Activated CD8-positive, alpha-beta memory T cell treated with anti-CD3 and anti-CD28 coated beads, Interleukin-2, amount 50 U/mL, for 24 hours (primary cell): ENCODE measurements at regions not wholly inside any gene's neighbourhood (a gene's known extent, or its start where the extent isn't known, plus 50 kb on each side); places are given as distances from the start of the nearest gene placed in this dataset.

Experiments
- DNase-seq: peaks from one replicate; pipeline ENCODE4 v3.0.0-alpha.2; 2020; ENCODE audit errors: extremely low read depth

GRCh38 chr2:161019311-161019710, 140.9 kb upstream of the TANK start:
- no peak for DNase-seq

- no peak for DNase-seq
These were observed 139.8 kb upstream of the TANK start for GRCh38 chr2:161020437-161020836.

GRCh38 chr2:161028581-161028980, 131.6 kb upstream of the TANK start:
- no peak for DNase-seq

- DNase-seq: no peak
These were observed 130.9 kb upstream of the TANK start for GRCh38 chr2:161029321-161029720.

- DNase-seq: no peak
These were observed 129.8 kb upstream of the TANK start for GRCh38 chr2:161030260-161031063.

GRCh38 chr2:161031511-161031910, 128.7 kb upstream of the TANK start:
- DNase-seq: no peak

GRCh38 chr2:161032635-161033034, 127.6 kb upstream of the TANK start:
- DNase-seq: no peak

- DNase-seq: no peak
These were observed 127.1 kb upstream of the TANK start for GRCh38 chr2:161033059-161033660.

GRCh38 chr2:161036926-161037325, 123.3 kb upstream of the TANK start:
- DNase-seq: no peak

GRCh38 chr2:161039071-161039470, 121.2 kb upstream of the TANK start:
- no peak for DNase-seq

GRCh38 chr2:161041356-161041755, 118.9 kb upstream of the TANK start:
- no peak for DNase-seq

- no peak for DNase-seq
These were observed 117.1 kb upstream of the TANK start for GRCh38 chr2:161042990-161043625.

- no peak for DNase-seq
These were observed 115.9 kb upstream of the TANK start for GRCh38 chr2:161044095-161044865.

GRCh38 chr2:161044921-161045320, 115.3 kb upstream of the TANK start:
- DNase-seq: no peak

GRCh38 chr2:161045726-161046125, 114.5 kb upstream of the TANK start:
- DNase-seq: no peak

GRCh38 chr2:161046876-161047275, 113.4 kb upstream of the TANK start:
- DNase-seq: no peak

- DNase-seq: no peak
These were observed 111.9 kb upstream of the TANK start for GRCh38 chr2:161048317-161048716.

GRCh38 chr2:161049559-161049958, 110.7 kb upstream of the TANK start:
- DNase-seq: no peak

- no peak for DNase-seq
These were observed 108.0 kb upstream of the TANK start for GRCh38 chr2:161052214-161052613.

- DNase-seq: no peak
These were observed 104.9 kb upstream of the TANK start for GRCh38 chr2:161055289-161055688.

GRCh38 chr2:161059388-161059787, 100.8 kb upstream of the TANK start:
- DNase-seq: no peak

GRCh38 chr2:161061786-161062185, 98.4 kb upstream of the TANK start:
- DNase-seq: no peak
